ENCODE measurements at regions not wholly inside any gene's neighbourhood (a gene's known extent, or its start where the extent isn't known, plus 50 kb on each side); places are given as distances from the start of the nearest gene placed in this dataset.
"Not testable (repeated sequence)": the region's sequence is repeated elsewhere in the genome, so short reads cannot be mapped to it uniquely, and the experiment has no call there.

DNA sequence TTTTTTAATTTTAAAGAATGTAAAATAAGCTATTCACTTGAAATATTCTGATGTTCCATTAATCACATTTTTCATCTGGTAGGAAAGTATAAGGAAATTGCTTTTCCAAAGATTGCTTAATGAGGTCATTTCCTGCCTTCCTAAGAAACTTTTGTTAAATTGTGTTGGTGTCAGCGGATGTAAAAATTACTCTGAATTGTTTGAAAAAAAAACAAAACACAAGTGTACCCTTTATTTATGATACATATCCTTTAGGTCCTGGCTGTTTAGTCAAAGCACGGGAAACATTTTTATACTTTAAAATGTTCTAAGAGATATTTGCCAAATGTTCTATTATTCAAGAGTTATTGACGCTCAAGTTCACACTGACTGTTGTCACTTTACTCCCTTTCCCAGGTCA, 1357.4 kb upstream of the GOT2 start:
- DNase-seq (ENCODE audit: low read depth): no peak
- TF ChIP-seq, protein P1, sequence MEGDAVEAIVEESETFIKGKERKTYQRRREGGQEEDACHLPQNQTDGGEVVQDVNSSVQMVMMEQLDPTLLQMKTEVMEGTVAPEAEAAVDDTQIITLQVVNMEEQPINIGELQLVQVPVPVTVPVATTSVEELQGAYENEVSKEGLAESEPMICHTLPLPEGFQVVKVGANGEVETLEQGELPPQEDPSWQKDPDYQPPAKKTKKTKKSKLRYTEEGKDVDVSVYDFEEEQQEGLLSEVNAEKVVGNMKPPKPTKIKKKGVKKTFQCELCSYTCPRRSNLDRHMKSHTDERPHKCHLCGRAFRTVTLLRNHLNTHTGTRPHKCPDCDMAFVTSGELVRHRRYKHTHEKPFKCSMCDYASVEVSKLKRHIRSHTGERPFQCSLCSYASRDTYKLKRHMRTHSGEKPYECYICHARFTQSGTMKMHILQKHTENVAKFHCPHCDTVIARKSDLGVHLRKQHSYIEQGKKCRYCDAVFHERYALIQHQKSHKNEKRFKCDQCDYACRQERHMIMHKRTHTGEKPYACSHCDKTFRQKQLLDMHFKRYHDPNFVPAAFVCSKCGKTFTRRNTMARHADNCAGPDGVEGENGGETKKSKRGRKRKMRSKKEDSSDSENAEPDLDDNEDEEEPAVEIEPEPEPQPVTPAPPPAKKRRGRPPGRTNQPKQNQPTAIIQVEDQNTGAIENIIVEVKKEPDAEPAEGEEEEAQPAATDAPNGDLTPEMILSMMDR (conservative IDR thresholded peaks at IDR 0.05; ENCODE audit: low read depth, low read length): no peak
- H3K4me3 ChIP-seq (ENCODE audit: low read length): no peak overlapping the region

DNA sequence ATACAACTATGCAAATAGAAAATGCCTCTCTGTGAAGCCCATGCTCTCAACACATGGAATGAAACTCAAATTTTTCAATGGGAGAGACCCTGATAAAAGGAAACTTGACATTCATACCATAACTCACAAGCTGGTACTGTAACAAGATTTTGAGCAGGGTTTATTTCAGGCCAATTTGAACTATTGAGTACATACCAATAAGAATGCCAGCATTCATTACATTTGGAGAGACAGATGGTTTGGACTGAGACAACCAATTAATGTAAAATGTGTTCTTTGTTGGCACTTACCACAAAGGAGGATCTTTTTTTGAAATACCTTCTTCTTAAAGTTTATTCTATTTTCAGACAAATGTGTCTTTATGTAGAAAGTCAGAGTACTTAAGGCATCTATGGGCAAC, 1357.0 kb upstream of the GOT2 start:
- no peak overlapping the region for H3K4me3 ChIP-seq (ENCODE audit: low read length)
- TF ChIP-seq, protein P1 (conservative IDR thresholded peaks at IDR 0.05; ENCODE audit: low read depth, low read length): no peak
- DNase-seq (ENCODE audit: low read depth): no peak

GRCh38 chr16:60087530-60087929, 1353.4 kb upstream of the GOT2 start:
- no peak for DNase-seq (ENCODE audit: low read depth)

DNA sequence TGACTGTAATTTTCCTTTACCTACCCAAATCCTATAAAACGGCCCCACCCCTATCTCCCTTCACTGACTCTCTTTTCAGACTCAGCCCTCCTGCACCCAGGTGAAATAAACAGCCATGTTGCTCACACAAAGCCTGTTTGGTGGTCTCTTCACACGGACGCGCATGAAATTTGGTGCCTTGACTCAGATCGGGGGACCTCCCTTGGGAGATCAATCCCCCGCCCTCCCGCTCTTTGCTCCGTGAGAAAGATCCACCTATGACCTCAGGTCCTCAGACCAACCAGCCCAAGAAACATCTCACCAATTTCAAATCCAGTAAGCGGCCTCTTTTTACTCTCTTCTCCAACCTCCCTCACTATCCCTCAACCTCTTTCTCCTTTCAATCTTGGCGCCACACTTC, 1344.7 kb upstream of the GOT2 start:
- not testable (repeated sequence) for H3K4me3 ChIP-seq (ENCODE audit: low read length); DNase-seq (ENCODE audit: low read depth)

More at GRCh38 chr16:60087530-60087929, 1353.4 kb upstream of the GOT2 start:
- no peak overlapping the region for H3K4me3 ChIP-seq (ENCODE audit: low read length)
- TF ChIP-seq, protein P1 (conservative IDR thresholded peaks at IDR 0.05; ENCODE audit: low read depth, low read length): no peak

GRCh38 chr16:60077861-60078260, 1343.7 kb upstream of the GOT2 start:
- H3K4me3 ChIP-seq (ENCODE audit: low read length): no peak overlapping the region
- TF ChIP-seq, protein P1 (conservative IDR thresholded peaks at IDR 0.05; ENCODE audit: low read depth, low read length): no peak
- DNase-seq (ENCODE audit: low read depth): no peak

DNA sequence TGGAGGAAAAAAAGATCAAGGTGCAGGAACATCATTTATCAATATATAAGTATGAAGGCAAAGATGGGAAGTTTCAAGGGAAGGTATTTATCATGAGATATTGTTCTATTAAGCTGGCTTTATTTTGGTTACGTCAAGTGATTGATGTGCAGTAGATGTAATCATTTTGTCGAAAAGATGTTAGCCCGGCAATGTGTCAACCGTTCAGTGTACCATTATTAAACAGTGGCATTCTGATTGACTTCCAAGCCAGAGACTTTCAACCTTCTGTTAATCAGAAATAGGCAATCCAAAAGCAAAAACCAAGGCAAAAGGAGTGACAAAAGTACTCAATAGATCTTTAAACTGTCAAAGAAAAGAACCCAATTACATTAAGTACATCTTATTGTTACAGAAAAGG, 1340.3 kb upstream of the GOT2 start:
- no peak overlapping the region for H3K4me3 ChIP-seq (ENCODE audit: low read length)
- TF ChIP-seq, protein P1 (conservative IDR thresholded peaks at IDR 0.05; ENCODE audit: low read depth, low read length): no peak
- no peak for DNase-seq (ENCODE audit: low read depth)

DNA sequence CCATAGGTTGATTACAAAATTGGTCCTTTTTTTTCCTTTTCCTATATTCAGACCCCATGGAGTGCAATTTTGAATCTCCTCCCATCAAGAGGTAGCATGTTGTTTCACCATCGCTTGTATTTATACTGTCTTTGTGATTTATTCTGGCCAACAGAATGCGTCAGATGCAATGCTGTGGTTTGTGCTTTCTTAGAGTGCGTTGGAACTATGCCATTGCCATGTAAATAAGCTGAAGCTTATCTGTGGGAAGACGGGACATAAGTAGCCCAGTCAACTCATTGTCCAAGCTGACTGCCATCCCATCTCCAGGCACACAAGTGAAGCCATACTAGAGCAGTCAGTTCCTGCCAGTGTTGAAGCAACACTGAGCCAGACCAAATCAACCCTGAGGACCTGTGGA, 1339.3 kb upstream of the GOT2 start:
- TF ChIP-seq, protein P1 (conservative IDR thresholded peaks at IDR 0.05; ENCODE audit: low read depth, low read length): no peak
- H3K4me3 ChIP-seq (ENCODE audit: low read length): no peak overlapping the region
- DNase-seq (ENCODE audit: low read depth): no peak

DNA sequence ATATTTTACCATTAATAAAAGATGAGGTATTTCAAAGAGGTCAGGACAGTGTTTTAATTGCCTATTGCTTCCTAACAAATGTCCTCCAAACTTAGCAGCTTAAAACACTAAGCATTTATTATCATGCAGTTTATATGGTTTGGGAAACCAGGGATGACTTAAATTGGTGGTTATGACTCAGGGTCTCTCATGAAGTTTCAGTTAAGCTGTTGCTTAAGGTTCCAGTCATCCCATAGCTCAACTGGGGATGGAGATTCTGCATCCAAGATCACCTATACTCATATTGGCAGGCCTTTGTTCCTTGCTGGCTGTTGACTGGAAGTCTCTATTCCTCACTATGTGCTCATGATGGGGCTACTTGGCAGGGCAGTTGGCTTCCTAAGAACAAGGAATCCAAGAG, 1329.9 kb upstream of the GOT2 start:
- TF ChIP-seq, protein P1 (conservative IDR thresholded peaks at IDR 0.05; ENCODE audit: low read depth, low read length): no peak
- no peak for DNase-seq (ENCODE audit: low read depth)
- H3K4me3 ChIP-seq (ENCODE audit: low read length): no peak overlapping the region
